NCI-H1092 (cell line): ENCODE measurements at regions not wholly inside any gene's neighbourhood (a gene's known extent, or its start where the extent isn't known, plus 50 kb on each side); places are given as distances from the start of the nearest gene placed in this dataset.

ENCODE experiments used
- DNase-seq: peaks from one replicate; lab custom pipeline; 2025; lab: John Stamatoyannopoulos, UW

- DNase-seq, result no peak
Observed at GRCh38 chr12:76707772-76708171, 56.1 kb upstream of the ZDHHC17 start.

DNA sequence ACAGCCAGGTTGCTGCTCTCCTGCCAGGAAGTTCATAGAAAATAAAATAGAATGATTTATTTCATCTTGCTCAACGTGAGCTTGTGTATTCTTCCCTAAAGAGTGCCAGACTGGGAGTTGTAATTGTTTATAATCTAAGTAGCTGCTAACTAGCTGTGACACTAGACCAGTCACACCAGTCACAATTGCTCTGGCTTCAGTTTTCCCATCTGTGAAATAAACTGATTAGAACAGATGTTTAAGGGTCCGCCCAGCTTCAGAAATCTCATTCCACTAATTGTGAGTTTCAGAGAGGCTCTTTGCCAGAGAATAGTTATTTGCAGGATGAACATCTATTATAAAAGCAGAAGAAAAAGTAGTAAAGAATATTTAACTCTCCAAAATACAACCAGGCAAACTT lies 55.6 kb upstream of the ZDHHC17 start:
- no peak for DNase-seq

DNA sequence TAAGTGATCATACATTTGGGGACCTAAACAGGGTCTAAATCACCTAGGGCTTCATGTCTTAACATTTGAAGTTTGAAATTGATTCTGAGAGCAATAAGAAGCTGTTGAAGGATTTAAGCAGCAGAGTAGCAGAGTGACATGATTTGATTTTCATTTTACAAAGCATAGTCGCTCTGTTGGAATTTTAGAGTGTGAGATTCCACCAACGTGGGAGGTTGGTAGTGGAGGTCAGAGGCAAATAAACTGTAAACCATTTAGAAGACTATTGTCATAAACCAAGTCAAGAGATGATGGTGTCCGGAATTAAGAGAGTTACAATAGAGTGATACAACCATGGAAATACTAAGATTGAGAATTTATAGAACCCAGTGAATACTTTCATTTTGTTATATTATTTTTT lies 52.7 kb upstream of the ZDHHC17 start:
- DNase-seq, result no peak

- DNase-seq, result no peak
Observed at GRCh38 chr12:76713130-76713529, 50.8 kb upstream of the ZDHHC17 start.

GRCh38 chr12:76713986-76714385 lies 49.9 kb upstream of the ZDHHC17 start:
- no peak for DNase-seq
